Stimulated activated naive B cell treated with anti-CD40 and anti-IgM and Interleukin-4, amounts not matched to agents 10 μg/mL and 1 μg/mL and 100 μg/mL, for 72 hours (primary cell): ENCODE measurements at regions not wholly inside any gene's neighbourhood (a gene's known extent, or its start where the extent isn't known, plus 50 kb on each side); places are given as distances from the start of the nearest gene placed in this dataset.
"Not testable (repeated sequence)": the region's sequence is repeated elsewhere in the genome, so short reads cannot be mapped to it uniquely, and the experiment has no call there.

Source experiments
- ATAC-seq, 2 donors: fragments of 150-1000 bp; cut with Tn5 transposase; replicated peaks; 2 replicates each; pipeline ENCODE4 v1.10.0; 2021; ENCODE audit warnings: moderate library complexity in 1 of 2
- DNase-seq: peaks from one replicate; pipeline ENCODE4 v3.0.0; 2021
- H3K27ac Mint-ChIP-seq: one replicate; pipeline ENCODE4 v1.8.0; 2022; ENCODE audit warnings: mild to moderate bottlenecking, mixed read lengths
- H3K27me3 Mint-ChIP-seq, 2 donors: one replicate each; pipeline ENCODE4 v1.8.0; 2022; ENCODE audit warnings: mixed read lengths in 2 of 2
- H3K36me3 Mint-ChIP-seq, 2 donors: one replicate each; pipeline ENCODE4 v1.8.0; 2022; ENCODE audit warnings: mixed read lengths in 2 of 2, mild to moderate bottlenecking in 1 of 2
- H3K4me1 Mint-ChIP-seq, 2 donors: one replicate each; pipeline ENCODE4 v1.8.0; 2022; ENCODE audit warnings: mixed read lengths in 2 of 2, mild to moderate bottlenecking in 1 of 2
- H3K4me3 Mint-ChIP-seq, 2 donors: one replicate each; pipeline ENCODE4 v1.8.0; 2022; ENCODE audit warnings: mild to moderate bottlenecking in 2 of 2, mixed read lengths in 2 of 2, moderate library complexity in 1 of 2
- H3K9me3 Mint-ChIP-seq, 2 donors: one replicate each; pipeline ENCODE4 v1.8.0; 2022; ENCODE audit warnings: mixed read lengths in 2 of 2, mild to moderate bottlenecking in 1 of 2

DNA sequence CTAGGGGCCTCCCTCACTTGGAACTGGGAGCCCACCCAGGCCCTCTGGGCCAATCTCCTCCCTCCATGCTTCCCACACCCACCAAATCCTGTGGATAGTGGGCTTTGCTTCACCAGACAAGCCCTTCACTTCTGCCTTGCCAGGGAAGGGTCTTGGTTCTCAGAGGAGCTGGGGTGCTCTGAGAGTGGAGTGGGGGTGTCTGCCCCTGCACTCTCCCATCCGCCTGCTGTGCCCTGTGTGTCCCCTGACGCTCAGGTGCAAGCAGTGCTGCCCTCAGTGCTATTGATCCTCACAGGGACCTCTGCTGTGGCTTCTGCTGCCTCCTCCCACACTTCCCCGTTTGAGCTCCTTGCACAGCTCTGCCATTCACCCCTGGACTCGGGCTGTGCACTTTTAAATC is 117.3 kb upstream of the NKX1-1 start:
- DNase-seq (no peak), ATAC-seq (no peak)
- Mint-ChIP-seq H3K27me3 (peaks cover 44 to 76% of the 10 kb centered on the region in 2 donors), H3K9me3 (peaks cover 0 to 8% of the 10 kb centered on the region in 2 donors), H3K4me1 (peaks cover 3 to 5% of the 10 kb centered on the region in 2 donors), H3K4me3 (no peak overlapping the region), H3K27ac (no peak overlapping the region), H3K36me3 (no peaks in the 10 kb centered on the region)

DNA sequence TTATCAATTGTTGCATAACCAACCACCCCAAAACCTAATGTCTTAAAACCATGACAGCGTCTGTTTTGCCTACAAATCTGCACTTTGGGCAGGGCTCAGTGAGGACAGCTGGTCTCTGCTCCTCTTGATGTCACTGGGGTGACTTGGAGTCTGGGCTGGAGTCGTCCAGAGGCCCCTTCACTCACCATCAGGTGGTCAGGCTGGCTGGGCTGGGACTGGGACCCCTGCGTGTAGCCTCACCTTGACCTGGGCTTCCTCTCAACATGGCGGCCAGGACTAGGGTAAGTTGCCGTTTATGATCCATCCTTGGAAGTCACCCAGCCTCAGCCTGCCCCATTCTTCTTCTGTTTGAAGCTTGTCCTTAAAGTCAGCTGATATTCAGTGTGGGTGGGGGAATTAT is 116.8 kb upstream of the NKX1-1 start:
- Mint-ChIP-seq H3K4me1 (peaks cover 3 to 5% of the 10 kb centered on the region in 2 donors), H3K9me3 (peaks cover 0 to 8% of the 10 kb centered on the region in 2 donors), H3K4me3 (no peak overlapping the region), H3K27me3 (peaks cover 42 to 76% of the 10 kb centered on the region in 2 donors), H3K36me3 (no peaks in the 10 kb centered on the region), H3K27ac (no peak overlapping the region)
- DNase-seq (no peak), ATAC-seq (no peak)

DNA sequence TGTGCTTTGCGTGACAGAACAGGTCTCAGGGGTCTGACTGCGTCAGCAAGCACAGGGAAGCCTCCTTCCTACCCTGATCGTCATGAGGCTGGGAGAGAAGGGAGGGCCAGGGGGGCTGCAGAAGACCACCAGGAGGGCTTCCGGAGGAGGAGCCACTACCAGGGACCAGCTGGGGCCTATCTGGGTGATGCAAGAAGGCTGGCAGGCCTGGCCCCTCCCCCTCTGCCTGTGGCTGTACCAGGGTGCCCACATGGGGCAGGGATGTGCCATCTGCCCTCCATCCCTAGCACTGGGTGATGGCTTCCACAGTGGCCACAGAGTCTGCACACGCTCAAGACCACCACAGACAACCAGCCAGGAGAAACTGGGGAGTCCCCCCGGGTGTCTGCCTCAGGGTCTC is 116.4 kb upstream of the NKX1-1 start:
- Mint-ChIP-seq H3K27ac (no peak overlapping the region), H3K27me3 (peaks cover 39 to 74% of the 10 kb centered on the region in 2 donors), H3K4me1 (peaks cover 3 to 5% of the 10 kb centered on the region in 2 donors), H3K9me3 (peaks cover 0 to 8% of the 10 kb centered on the region in 2 donors), H3K36me3 (no peaks in the 10 kb centered on the region), H3K4me3 (no peak overlapping the region)
- no peak for ATAC-seq
- no peak for DNase-seq

DNA sequence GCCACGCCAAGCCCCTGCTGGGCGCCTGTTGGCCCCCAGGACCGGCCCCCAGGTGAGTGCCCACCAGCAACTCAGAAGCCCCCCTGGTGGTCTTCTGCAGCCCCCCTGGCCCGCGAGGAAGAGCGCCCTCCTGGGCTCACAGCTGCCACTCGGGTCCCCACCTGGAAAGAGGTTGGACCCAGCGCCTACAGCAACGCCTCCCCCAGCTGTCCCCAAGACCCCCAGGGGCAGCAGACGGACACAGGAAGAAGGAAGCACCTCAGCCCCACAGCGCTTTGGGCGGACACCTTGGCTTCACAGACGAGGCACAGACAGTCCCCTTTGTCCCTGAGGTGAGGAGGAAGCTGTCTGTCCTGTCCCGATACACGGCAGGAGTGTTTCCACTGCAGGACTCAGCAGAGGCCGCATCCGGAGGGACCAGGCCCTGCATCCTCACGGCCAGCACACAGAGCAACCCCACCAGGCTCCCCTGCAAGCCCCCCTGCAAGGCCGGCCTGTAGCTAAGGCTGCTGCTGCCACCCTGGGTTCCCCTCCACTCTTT is 115.6 kb upstream of the NKX1-1 start:
- peaks cover 39 to 67% of the 10 kb centered on the region in 2 donors for H3K27me3 Mint-ChIP-seq
- no peak for ATAC-seq
- no peaks in the 10 kb centered on the region for H3K36me3 Mint-ChIP-seq
- H3K4me1 Mint-ChIP-seq: peaks cover 3 to 5% of the 10 kb centered on the region in 2 donors
- peaks cover 0 to 8% of the 10 kb centered on the region in 2 donors for H3K9me3 Mint-ChIP-seq
- H3K4me3 Mint-ChIP-seq: no peak overlapping the region
- no peak for DNase-seq
- no peak overlapping the region for H3K27ac Mint-ChIP-seq

DNA sequence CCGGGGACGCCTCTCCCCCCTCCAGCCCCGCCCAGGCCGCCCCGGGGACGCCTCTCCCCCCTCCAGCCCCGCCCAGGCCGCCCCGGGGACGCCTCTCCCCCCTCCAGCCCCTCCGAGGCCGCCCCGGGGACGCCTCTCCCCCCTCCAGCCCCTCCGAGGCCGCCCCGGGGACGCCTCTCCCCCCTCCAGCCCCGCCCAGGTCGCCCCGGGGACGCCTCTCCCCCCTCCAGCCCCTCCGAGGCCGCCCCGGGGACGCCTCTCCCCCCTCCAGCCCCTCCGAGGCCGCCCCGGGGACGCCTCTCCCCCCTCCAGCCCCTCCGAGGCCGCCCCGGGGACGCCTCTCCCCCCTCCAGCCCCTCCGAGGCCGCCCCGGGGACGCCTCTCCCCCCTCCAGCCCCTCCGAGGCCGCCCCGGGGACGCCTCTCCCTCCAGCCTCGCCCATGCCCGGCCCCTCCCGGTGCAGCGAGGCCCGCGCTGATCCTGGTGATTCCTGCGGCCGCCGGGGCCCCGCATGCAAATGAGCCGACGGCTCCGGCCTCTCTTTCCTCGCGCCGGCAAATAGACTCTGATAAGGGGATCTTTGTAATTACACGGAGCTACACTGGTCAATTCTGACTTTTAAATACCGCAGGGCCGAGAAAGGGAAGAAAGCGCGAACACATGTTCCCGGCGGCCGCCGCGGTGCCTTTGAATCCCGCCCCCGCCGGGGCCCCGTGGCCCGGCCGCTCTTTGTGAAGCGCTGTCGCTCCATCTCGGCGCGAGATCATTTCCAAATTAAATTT is 114.7 kb upstream of the NKX1-1 start:
- not testable (repeated sequence) for H3K9me3 Mint-ChIP-seq, H3K36me3 Mint-ChIP-seq, DNase-seq, H3K4me1 Mint-ChIP-seq, H3K27ac Mint-ChIP-seq
- Mint-ChIP-seq H3K4me3 (peak overlapping the region; percentile 53 to 71), H3K27me3 (peaks cover 39 to 70% of the 10 kb centered on the region in 2 donors)
- ATAC-seq: peak; percentile 59 to 61

DNA sequence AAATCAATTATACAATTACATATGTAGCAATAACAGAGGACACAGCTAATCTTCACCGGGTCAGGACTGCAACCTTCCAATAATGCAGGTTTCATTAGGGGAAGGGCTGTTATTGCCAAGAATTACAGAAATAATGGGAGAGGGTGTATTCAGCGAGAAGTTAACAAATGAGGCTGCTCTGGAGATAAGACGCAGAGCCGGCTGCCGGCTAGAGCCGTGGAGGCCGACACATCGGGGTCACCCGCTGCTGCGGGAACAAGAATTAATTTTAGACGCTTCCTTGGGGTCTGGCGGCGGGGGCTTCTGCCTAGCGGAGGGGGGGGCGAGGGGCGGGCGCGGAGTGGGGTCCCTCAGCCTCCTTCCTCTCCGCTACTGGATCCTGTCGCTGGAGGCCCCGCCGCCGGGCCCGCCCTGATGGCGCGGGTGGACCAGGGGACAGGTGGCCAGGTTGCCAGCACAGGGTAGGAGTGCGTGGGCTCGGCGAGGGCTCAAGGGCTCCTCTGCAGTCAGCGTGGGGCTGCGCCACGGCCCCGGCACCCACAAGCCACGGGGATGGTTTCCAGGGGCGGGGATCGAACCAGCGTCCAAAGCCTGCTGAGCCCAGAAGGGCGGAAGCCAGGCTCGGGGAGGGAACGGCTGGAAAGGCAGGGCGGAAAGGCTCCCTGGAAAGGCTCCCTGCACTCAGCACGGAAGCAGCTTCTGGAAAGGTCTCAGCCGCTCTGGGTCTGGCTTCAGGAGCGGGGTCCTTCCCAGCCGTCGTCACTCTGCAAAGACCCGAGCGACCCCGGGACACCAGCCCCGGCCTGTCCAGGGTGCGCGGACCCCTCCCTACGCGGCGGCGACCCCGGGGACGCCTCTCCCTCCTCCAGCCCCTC is 113.8 kb upstream of the NKX1-1 start:
- Mint-ChIP-seq H3K9me3 (no peaks in the 10 kb centered on the region), H3K27ac (no peak overlapping the region), H3K36me3 (no peaks in the 10 kb centered on the region), H3K4me3 (peak overlapping the region in 1 of 2 donors; percentile 27), H3K27me3 (peaks cover 35 to 61% of the 10 kb centered on the region in 2 donors), H3K4me1 (peaks cover 3 to 5% of the 10 kb centered on the region in 2 donors)
- ATAC-seq (no peak), DNase-seq (no peak)

DNA sequence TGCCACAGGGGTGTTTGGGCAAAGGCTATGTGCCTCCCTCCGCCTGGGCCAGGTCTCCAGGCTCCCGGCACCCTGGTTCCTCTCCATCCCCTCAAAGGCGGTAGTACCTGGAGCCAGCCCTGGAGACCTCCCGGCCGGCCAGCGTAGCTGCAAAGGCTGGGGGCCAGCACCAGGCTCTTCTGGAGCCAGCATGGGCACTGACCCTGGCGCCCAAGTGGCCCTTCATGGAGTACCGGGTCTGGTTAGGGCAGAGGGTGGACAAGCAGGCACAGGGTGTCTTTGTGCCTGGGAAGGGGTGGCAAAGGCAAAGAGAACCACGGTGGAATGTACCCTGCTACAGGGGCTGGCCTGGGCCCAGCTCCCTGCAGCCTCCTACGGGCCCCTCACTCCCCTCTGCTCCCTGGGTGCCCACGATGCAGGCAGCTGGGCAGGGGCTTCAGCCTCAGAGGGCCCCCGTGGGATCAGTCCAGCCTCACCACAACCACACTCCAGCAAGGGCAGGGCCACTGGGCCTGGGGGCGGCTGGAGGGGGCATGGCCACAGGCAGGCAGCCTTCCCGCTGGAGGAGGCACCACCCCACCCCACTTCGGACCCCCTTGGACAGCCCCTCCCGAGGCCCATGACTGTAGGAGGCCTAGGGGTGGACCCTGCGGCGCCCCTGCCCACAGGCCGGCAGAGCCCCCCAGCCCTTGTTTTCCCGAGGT is 112.9 kb upstream of the NKX1-1 start:
- Mint-ChIP-seq H3K27me3 (peaks cover 29 to 59% of the 10 kb centered on the region in 2 donors), H3K27ac (no peak overlapping the region)

DNA sequence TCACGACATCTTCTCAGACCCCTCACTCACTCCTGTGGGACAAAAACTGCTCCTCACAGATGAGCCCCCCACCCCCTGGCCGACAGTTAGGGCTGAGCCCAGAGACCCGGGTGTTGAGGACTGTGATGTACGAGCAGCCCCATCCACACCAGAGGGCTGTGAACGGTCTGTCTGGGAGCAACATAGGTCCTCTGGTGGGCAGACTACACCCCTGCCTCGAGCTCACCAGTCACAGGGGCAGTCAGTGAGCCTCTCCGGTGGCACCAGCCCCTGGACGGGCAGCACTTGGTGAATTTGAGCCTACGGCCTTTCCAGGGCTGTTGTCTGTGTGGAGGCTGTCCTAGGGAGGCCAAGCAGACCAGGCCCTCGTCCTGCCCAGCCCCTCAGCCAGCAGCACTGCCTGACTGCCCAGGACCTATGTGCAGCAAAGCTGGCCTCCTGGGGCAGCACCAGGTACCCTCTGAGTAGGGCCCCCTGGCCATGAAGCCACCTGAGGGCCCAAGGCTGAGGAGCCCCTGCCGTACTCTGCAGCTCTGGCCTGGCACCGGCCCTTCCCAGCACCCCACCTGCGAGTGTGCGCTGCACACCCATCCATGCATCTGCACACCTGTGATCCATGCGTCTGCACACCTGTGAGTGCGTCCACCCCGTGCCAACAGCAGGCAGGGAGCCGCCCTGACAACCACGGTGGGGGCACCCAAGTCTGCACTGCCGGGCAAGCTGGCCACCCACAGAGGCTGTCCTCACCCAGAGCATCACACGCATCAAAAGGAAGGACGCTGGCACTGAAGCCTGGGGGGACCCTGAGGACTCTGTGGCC is 111.6 kb upstream of the NKX1-1 start:
- ATAC-seq (no peak), DNase-seq (no peak)
- H3K4me3 Mint-ChIP-seq: no peak overlapping the region
- H3K27me3 Mint-ChIP-seq: peaks cover 18 to 46% of the 10 kb centered on the region in 2 donors
- peaks cover 3 to 5% of the 10 kb centered on the region in 2 donors for H3K4me1 Mint-ChIP-seq
- no peaks in the 10 kb centered on the region for H3K9me3 Mint-ChIP-seq
- H3K36me3 Mint-ChIP-seq: no peaks in the 10 kb centered on the region
- no peak overlapping the region for H3K27ac Mint-ChIP-seq

More for the DNA sequence above, 112.9 kb upstream of the NKX1-1 start:
- ATAC-seq (no peak), DNase-seq (no peak)
- no peaks in the 10 kb centered on the region for H3K9me3 Mint-ChIP-seq
- H3K4me1 Mint-ChIP-seq: peaks cover 3 to 5% of the 10 kb centered on the region in 2 donors
- H3K4me3 Mint-ChIP-seq: no peak overlapping the region
- H3K36me3 Mint-ChIP-seq: no peaks in the 10 kb centered on the region

DNA sequence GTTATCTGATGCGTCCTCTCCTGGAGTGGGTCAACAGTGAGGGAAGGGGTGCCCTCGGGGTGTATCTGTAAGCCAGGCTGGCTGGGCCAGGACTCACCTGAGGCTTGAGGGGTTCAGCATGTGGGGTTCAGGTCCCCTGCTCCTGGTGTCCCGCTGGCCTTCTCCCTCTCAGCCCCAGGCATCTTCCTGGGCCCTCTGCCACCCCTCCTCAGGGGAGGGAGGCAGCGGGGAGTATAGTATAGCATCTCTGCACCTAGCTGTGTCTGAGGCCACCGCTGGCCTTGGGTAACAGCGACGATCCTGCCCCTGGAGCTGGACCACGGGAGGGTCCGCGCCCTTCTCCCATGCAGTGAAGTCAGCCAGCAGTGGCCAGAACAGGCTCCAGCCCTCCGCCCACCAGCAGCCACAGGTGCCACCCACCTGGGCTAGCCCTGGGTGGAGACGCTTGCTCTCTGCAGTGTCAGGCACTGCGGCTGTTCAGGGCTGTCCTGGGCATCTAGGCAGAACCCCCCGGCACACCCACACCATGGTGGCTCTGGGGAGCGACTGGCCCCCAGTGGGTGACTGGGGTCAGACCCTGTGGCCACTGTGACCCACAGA is 110.7 kb upstream of the NKX1-1 start:
- no peak for ATAC-seq
- Mint-ChIP-seq H3K4me3 (no peak overlapping the region), H3K27me3 (peaks cover 12 to 38% of the 10 kb centered on the region in 2 donors), H3K4me1 (peaks cover 3 to 5% of the 10 kb centered on the region in 2 donors), H3K9me3 (no peaks in the 10 kb centered on the region), H3K27ac (no peak overlapping the region), H3K36me3 (no peaks in the 10 kb centered on the region)
- DNase-seq: no peak

DNA sequence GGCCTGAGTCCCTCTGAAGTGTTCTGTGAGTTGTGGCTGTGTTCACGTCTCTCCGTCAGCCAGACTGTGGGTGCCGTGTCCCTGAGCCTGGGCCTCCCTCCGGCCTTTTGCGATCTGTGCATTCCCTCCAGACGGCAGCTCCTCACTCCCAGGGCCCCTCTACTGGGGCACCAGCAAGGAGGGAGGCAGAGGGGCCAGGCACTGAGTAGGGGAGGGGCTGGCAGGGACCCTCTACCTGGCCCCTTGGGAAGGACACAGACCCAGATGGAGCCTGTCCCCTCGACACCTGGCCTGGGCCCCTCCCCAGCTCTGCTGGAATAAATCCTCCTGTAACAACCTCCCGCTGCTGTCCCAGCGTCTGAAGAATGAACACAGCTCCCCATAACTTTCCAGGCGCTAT is 110.0 kb upstream of the NKX1-1 start:
- H3K4me1 Mint-ChIP-seq: peaks cover 1 to 2% of the 10 kb centered on the region in 2 donors
- peaks cover 0 to 2% of the 10 kb centered on the region in 2 donors for H3K9me3 Mint-ChIP-seq
- H3K27me3 Mint-ChIP-seq: peaks cover 14 to 38% of the 10 kb centered on the region in 2 donors
- no peak overlapping the region for H3K4me3 Mint-ChIP-seq
- ATAC-seq: no peak
- H3K27ac Mint-ChIP-seq: no peak overlapping the region
- no peak for DNase-seq
- no peaks in the 10 kb centered on the region for H3K36me3 Mint-ChIP-seq

DNA sequence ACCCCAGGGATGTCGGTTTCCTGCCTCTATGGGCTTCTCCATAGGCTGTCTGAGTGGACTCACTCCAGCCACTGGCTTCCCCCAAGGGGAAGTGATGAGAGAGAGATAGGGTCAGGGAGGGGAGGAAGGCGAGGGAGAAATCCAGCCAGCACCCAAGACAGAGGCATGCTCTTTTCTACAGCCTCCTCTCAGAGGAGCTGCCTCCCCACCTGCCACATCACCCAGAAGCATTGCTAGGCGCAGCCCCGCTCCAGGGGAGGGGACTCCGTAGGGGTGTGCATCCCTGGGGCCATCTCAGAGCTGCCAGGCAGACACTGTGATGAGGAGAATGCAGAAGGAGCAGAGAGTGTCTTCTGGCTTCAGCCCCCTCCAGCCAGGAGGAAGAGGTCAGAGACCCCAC is 109.5 kb upstream of the NKX1-1 start:
- H3K27me3 Mint-ChIP-seq: peaks cover 12 to 34% of the 10 kb centered on the region in 2 donors
- H3K4me3 Mint-ChIP-seq: no peak overlapping the region
- H3K9me3 Mint-ChIP-seq: peaks cover 0 to 2% of the 10 kb centered on the region in 2 donors
- DNase-seq (no peak), ATAC-seq (no peak)
- no peak overlapping the region for H3K27ac Mint-ChIP-seq
- H3K4me1 Mint-ChIP-seq: peaks cover 0 to 2% of the 10 kb centered on the region in 2 donors
- H3K36me3 Mint-ChIP-seq: no peaks in the 10 kb centered on the region

DNA sequence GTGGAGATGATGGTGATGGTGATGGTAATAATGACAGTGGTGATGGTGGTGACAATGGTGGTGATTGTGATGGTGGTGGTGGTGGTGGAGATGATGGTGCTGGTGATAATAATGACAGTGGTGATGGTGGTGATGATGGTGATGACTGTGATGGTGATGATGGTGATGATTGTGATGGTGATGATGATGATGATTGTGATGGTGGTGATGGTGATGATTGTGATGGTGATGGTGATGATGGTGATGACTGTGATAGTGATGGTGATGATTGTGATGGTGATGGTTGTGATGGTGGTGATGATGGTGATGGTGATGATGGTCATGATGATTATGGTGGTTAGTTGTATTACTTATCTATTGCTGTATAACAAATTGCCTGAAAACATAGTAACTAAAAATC is 108.9 kb upstream of the NKX1-1 start:
- no peak for DNase-seq
- no peak for ATAC-seq
- Mint-ChIP-seq H3K4me1 (peaks cover 0 to 2% of the 10 kb centered on the region in 2 donors), H3K9me3 (peaks cover 0 to 2% of the 10 kb centered on the region in 2 donors), H3K27me3 (peaks cover 13 to 33% of the 10 kb centered on the region in 2 donors), H3K36me3 (no peaks in the 10 kb centered on the region), H3K4me3 (no peak overlapping the region), H3K27ac (no peak overlapping the region)

DNA sequence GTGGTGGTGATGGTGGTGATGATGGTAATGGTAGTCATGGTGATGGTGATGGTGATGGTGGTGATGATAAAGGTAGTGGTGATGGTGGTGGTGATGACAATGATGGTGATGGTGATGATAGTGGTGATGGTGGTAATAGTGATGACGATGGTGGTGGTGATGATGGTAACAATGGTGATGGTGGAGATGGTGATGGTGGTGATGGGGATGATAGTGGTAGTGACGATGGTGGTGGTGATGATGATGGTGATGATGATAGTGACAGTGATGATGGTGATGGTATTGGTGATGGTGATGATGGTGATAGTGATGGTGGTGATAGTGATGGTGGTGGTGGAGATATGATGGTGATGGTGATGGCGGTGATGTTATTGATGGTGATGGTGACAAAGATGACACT is 108.4 kb upstream of the NKX1-1 start:
- ATAC-seq (no peak), DNase-seq (no peak)
- Mint-ChIP-seq H3K27ac (no peak overlapping the region), H3K4me1 (peaks cover 0 to under 1% of the 10 kb centered on the region in 2 donors), H3K36me3 (no peaks in the 10 kb centered on the region), H3K27me3 (peaks cover 15 to 33% of the 10 kb centered on the region in 2 donors), H3K4me3 (no peak overlapping the region), H3K9me3 (peaks cover 0 to 2% of the 10 kb centered on the region in 2 donors)
